ENCODE measurements at regions not wholly inside any gene's neighbourhood (a gene's known extent, or its start where the extent isn't known, plus 50 kb on each side); places are given as distances from the start of the nearest gene placed in this dataset.
"Not testable (repeated sequence)": the region's sequence is repeated elsewhere in the genome, so short reads cannot be mapped to it uniquely, and the experiment has no call there.

DNA sequence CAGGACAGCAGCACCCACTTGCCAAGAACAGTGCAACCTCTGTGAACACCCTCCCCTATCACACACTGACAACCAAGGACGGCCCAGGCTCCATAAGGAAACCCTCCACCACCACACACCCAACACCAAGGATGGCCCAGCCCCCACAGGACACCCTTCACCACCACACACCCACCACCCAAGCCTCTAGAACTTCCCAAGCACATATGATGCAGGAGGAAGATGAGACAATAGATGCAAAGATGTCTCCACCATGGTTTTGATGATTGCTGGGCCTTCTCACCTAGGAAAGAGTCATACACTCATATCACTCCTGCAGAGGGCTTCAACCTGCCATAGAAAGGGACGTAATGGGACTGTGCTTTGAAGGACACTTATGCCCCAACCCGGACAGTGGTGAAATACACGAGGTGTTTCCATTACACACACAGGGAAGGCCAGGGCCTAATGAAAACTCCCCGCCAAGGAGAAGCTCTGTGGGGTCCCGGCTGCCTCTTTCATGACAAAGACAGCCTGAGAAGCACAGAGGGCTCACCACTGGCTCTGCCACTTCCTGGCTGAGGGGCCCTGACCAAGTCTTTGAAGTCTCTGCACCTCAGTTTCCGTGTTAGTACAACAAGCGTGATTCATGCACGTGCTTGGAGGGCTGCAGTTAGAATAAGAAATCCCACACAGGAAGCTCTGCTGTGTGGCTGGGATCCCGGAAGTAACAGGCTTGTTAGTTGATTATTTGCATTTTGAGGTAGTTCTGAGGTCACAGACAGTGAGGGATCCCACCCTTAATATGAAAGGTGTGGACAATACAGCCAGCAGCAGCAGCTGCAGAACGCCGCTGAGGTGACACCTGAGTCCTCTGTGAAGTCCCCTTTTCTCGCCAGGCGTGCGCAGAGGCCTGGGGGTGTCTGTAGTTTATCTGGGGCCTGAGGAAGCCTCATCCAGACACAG lies 61.9 kb upstream of the ATP12A start:
- DNase-seq = no peak

- no peak for DNase-seq
Measured at GRCh38 chr13:24619282-24619681, 60.9 kb upstream of the ATP12A start.

DNA sequence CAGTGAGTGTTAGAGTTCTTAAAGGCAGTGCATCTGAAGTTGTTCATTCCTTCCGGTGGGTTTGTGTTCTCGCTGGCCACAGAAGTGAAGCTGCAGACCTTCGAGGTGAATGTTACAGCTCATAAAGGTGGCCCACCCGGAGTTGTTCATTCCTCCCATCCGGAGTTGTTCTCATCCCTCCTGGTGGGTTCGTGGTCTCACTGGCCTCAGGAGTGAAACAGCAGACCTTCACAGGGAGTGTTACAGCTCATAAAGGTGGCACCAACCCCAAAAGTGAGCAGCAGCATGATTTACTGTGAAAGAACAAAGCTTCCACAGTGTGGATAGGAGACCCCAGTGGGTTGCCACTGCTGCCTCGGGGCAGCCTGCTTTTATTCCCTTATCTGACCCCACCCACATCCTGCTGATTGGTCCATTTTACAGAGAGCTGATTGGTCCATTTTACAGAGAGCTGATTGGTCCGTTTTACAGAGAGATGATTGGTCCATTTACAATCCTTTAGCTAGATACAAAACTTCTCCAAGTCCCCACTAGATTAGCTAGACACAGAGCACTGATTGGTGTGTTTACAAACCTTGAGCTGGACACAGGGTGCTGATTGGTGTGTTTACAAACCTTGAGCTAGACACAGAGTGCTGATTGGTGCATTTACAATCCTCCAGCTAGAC lies 57.6 kb upstream of the ATP12A start:
- not testable (repeated sequence) for DNase-seq

- no peak for DNase-seq
Measured at GRCh38 chr13:24623149-24623665, 57.0 kb upstream of the ATP12A start.

DNA sequence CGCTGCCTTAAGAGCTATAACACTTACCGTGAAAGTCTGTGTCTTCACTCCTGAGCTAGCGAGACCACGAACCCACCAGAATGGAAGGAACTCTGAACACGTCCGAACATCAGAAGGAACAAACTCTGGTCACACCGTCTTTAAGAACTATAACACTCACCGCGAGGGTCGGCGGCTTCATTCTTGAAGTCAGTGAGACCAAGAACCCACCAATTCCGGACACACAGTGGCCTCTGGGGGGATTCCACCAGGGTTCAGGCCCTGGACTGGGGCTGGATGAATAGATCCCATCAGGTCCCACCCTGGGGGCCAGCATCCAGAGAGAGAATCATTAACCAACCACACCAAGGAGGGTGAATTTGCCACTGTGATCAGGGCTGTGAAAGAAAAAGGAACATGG lies 55.8 kb upstream of the ATP12A start:
- DNase-seq = no peak

- DNase-seq = peak in 1 of 2 donors; percentile 0
Measured at GRCh38 chr13:24624801-24625231, 55.4 kb upstream of the ATP12A start.

DNA sequence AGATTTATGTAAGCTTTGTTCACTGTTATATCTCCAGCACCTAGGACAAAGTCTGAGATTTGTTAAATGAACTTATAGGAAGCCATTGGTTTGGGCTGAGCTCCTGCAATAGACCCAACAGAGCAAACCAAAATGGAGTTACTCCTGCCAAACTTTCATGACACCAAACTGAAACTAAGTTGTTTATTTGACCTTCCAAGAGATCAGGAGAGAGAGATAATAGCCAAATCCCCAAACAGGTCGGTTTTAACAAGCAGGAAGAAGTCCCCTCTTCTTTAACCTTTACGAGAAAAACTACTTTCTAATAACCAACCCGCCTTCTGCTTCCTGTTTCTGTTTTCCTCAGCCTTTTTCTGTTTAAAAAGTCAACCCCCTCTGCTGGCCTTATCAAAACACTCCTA lies 54.9 kb upstream of the ATP12A start:
- DNase-seq = no peak

DNA sequence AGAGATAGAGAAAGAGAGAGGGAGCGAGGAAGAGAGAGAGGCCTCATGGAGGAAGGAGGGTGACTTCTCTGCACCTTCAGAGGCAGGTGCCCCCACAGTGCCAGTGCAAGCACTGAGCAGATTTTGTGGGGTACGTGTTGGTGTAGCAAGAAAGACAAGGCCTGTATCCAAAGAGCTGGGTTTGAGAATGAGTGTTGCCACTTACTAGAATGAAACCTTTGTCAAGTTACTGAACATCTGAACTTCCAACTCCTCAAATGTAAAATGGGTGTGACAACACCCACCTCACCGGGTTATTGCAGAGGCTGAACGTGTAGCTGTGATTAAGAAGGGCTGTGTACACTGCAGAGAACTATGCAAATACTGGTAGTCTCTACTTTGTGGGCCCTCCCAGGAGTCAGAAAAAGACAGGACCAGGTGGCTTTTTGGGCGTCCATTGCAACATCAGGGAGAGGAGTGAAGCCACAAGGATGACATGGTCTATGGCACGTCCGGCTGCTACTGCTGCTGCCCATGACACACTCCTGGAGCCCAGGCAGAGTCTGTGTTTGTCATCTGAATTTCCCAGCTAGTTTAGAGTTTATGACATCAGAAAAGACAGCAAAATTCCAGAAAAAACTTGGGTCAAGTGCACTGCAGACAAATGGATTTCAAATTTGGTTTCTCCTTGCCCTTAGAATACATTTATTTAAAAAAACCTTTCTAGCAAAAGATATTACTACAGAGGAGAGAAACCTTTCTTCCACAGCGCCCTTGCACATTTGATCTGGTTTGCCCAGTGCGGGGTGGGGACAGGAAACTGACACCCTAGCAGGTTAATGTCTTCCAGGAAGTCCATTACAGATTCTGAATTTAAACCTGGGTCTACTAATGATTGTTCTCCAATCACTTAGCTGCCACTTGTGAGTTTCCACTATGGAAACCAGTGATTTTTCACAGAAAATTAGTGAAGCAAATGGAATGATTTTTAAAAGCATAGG lies 54.0 kb upstream of the ATP12A start:
- DNase-seq = no peak

GRCh38 chr13:24627090-24627714 lies 53.0 kb upstream of the ATP12A start:
- DNase-seq = no peak

DNA sequence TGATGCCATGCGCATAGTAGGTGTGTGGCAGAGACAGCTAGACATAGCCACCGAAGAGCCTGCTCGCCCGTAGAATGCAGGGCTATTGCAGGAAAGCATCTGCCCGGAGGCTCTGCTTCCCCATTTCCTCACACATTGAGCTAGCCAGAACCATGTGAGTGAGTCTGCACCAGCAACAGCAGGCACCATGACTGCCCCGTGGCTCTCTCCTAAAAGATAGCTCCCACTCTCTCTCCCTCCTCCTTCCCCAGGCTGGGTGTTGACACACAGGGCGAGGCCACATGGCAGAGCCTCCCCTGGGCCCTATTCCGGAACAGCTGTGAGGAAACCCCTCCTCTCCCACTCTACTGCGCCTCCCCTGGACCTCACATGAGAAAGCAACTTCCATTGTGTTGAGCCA lies 52.3 kb upstream of the ATP12A start:
- no peak for DNase-seq

- DNase-seq = no peak
Measured at GRCh38 chr13:24629320-24629719, 50.9 kb upstream of the ATP12A start.

- DNase-seq = no peak
Measured at GRCh38 chr13:24630121-24630520, 50.1 kb upstream of the ATP12A start.

Measured in hippocampal formation (tissue), 2 donors.